Testis (tissue), 2 donors: ENCODE measurements at regions not wholly inside any gene's neighbourhood (a gene's known extent, or its start where the extent isn't known, plus 50 kb on each side); places are given as distances from the start of the nearest gene placed in this dataset.

Source experiments
- DNase-seq: peaks from one replicate; pipeline ENCODE4 v3.0.0-alpha.2; 2019
- H3K27ac ChIP-seq, 2 donors: fragments of 200-600 bp; sonication (generic); one replicate each; pipeline ENCODE4 v1.5.1; 2019
- H3K27me3 ChIP-seq: fragments of 200-600 bp; sonication (generic); one replicate; pipeline ENCODE4 v1.5.1; 2019
- H3K36me3 ChIP-seq: fragments of 200-600 bp; sonication (generic); one replicate; pipeline ENCODE4 v1.5.1; 2017; ENCODE audit warnings: low read depth; ENCODE audit errors: missing control alignments
- H3K4me1 ChIP-seq: fragments of 200-600 bp; sonication (generic); one replicate; pipeline ENCODE4 v1.5.1; 2019
- H3K4me3 ChIP-seq, 2 donors: fragments of 200-600 bp; sonication (generic); one replicate each; pipeline ENCODE4 v1.5.1; 2017 to 2019
- H3K9me3 ChIP-seq: fragments of 200-600 bp; sonication (generic); one replicate; pipeline ENCODE4 v1.5.1; 2017
- CTCF ChIP-seq, 3 experiments: fragments of 450-650 bp in 2 of 3; fragments of 200-600 bp in 1 of 3; sonication (generic) in 1 of 3; IDR thresholded peaks; one replicate each; pipeline ENCODE4 v1.5.1; 2016 to 2019; ENCODE audit warnings: antibody characterized with exemption in 3 of 3, mild to moderate bottlenecking in 2 of 3, moderate library complexity in 1 of 3
- POLR2A ChIP-seq: fragments of 450-650 bp; IDR thresholded peaks from one replicate; pipeline ENCODE4 v1.6.1; 2017; ENCODE audit warnings: antibody characterized with exemption, mild to moderate bottlenecking, moderate library complexity
- WGBS, 2 donors: methylation state at CpG; one replicate each; pipeline ENCODE4 v1.1.5; 2018; 5-methylcytosine and 5-hydroxymethylcytosine counted together
- intact Hi-C: fragments of 100-400 bp; cut with DNase I; formaldehyde crosslinking; loops from one replicate; pipeline ENCODE4 v1.15.1; 2023; ENCODE audit warnings: low total_unique reads

GRCh38 chr16:75987323-75987722 lies 261.0 kb upstream of the CPHXL start:
- intact Hi-C loops: no loop called here
- 85 to 89% methylated on average over 2 of the region's 2 CpGs for WGBS, 2 donors

GRCh38 chr16:75996491-75996890 lies 270.2 kb upstream of the CPHXL start:
- Histone ChIP-seq H3K4me1 (no peaks in the 10 kb centered on the region), H3K27me3 (no peaks in the 10 kb centered on the region), H3K4me3 (no peak overlapping the region), H3K27ac (no peak overlapping the region), H3K9me3 (no peaks in the 10 kb centered on the region), H3K36me3 (no peaks in the 10 kb centered on the region)
- DNase-seq: no peak
- 82 to 84% methylated on average over 3 of the region's 3 CpGs for WGBS, 2 donors
- intact Hi-C loops: no loop called here
- no peak for TF ChIP-seq CTCF (IDR thresholded peaks at IDR 0.05)
- TF ChIP-seq POLR2A: no peak

More at GRCh38 chr16:75987323-75987722, 261.0 kb upstream of the CPHXL start:
- H3K4me1 ChIP-seq: no peaks in the 10 kb centered on the region
- H3K27me3 ChIP-seq: no peaks in the 10 kb centered on the region
- H3K4me3 ChIP-seq: no peak overlapping the region
- H3K9me3 ChIP-seq: no peaks in the 10 kb centered on the region
- no peaks in the 10 kb centered on the region for H3K36me3 ChIP-seq
- H3K27ac ChIP-seq: no peak overlapping the region
- DNase-seq: no peak
- no peak for TF ChIP-seq POLR2A
- no peak for TF ChIP-seq CTCF (IDR thresholded peaks at IDR 0.05)

- DNase-seq: no peak
- TF ChIP-seq POLR2A: no peak
- no peak for TF ChIP-seq CTCF (IDR thresholded peaks at IDR 0.05)
- intact Hi-C loops: no loop called here
- Histone ChIP-seq H3K9me3 (no peaks in the 10 kb centered on the region), H3K4me3 (no peak overlapping the region), H3K4me1 (no peaks in the 10 kb centered on the region), H3K27ac (no peak overlapping the region), H3K36me3 (no peaks in the 10 kb centered on the region), H3K27me3 (no peaks in the 10 kb centered on the region)
- 95 to 96% methylated on average over 6 of the region's 6 CpGs for WGBS, 2 donors
Observed at GRCh38 chr16:75997606-75998005, 271.3 kb upstream of the CPHXL start.

- WGBS, 2 donors: 72 to 82% methylated on average over 1 of the region's 1 CpG
- intact Hi-C loops: no loop called here
Observed at GRCh38 chr16:76007645-76008044, 269.6 kb upstream of the CNTNAP4 start.

More at GRCh38 chr16:76007645-76008044, 269.6 kb upstream of the CNTNAP4 start:
- Histone ChIP-seq H3K27ac (no peak overlapping the region), H3K4me3 (no peak overlapping the region), H3K4me1 (no peaks in the 10 kb centered on the region), H3K36me3 (no peaks in the 10 kb centered on the region), H3K27me3 (no peaks in the 10 kb centered on the region), H3K9me3 (no peaks in the 10 kb centered on the region)
- no peak for DNase-seq
- TF ChIP-seq CTCF (IDR thresholded peaks at IDR 0.05) (no peak), POLR2A (no peak)
